CD14-positive monocyte (primary cell): ENCODE measurements at regions not wholly inside any gene's neighbourhood (a gene's known extent, or its start where the extent isn't known, plus 50 kb on each side); places are given as distances from the start of the nearest gene placed in this dataset.

Source experiments
- DNase-seq, 3 donors: peaks; one replicate each; pipeline ENCODE4 v3.0.0-alpha.2; 2011 to 2022
- H2AFZ ChIP-seq: 2 replicates; pipeline ENCODE4 v1.6.0; 2012; ENCODE audit warnings: mild to moderate bottlenecking, low read depth, low read length, inconsistent platforms; ENCODE audit not compliant: insufficient read depth, poor library complexity, severe bottlenecking
- H3K27ac ChIP-seq, 2 donors: 1 replicate in 1 of 2; 2 replicates in 1 of 2; pipeline ENCODE4 v1.5.1; 2012 to 2013; ENCODE audit warnings: low read length in 2 of 2, control low read depth in 1 of 2, inconsistent platforms in 1 of 2, low read depth in 1 of 2, mild to moderate bottlenecking in 1 of 2
- H3K27me3 ChIP-seq, 2 donors: one replicate each; pipeline versions ENCODE4 v1.6.0 to v1.6.1; 2011 to 2013; ENCODE audit warnings: low read length in 2 of 2; ENCODE audit not compliant: control insufficient read depth in 2 of 2, insufficient read depth in 2 of 2
- H3K36me3 ChIP-seq, 2 donors: replicated peaks in 1 of 2; 1 replicate in 1 of 2; 2 replicates in 1 of 2; pipeline versions ENCODE4 v1.5.1 to v1.6.1; 2012 to 2013; ENCODE audit warnings: low read length in 2 of 2, control low read depth in 1 of 2, inconsistent platforms in 1 of 2, mild to moderate bottlenecking in 1 of 2; ENCODE audit not compliant: insufficient read depth in 2 of 2, control insufficient read depth in 1 of 2
- H3K4me1 ChIP-seq, 2 donors: 1 replicate in 1 of 2; 2 replicates in 1 of 2; pipeline versions ENCODE4 v1.5.1 to v1.6.1; 2012 to 2013; ENCODE audit warnings: low read length in 2 of 2, control low read depth in 1 of 2, inconsistent platforms in 1 of 2, mild to moderate bottlenecking in 1 of 2, moderate library complexity in 1 of 2; ENCODE audit not compliant: insufficient read depth in 2 of 2, control insufficient read depth in 1 of 2
- H3K4me2 ChIP-seq: replicated peaks from 2 replicates; pipeline ENCODE3; 2012; ENCODE audit warnings: low read length, moderate library complexity, mild to moderate bottlenecking; ENCODE audit not compliant: poor library complexity, severe bottlenecking; ENCODE audit errors: extremely low read depth
- H3K4me3 ChIP-seq, 3 experiments: fragments of 200-600 bp in 1 of 3; sonication (generic) in 1 of 3; replicated peaks in 1 of 3; 1 replicate in 2 of 3; 2 replicates in 1 of 3; pipeline ENCODE4 v1.5.1; 2011 to 2013; ENCODE audit warnings: low read length in 3 of 3, mild to moderate bottlenecking in 3 of 3, control low read depth in 2 of 3, low read depth in 2 of 3, inconsistent platforms in 1 of 3, moderate library complexity in 1 of 3
- H3K79me2 ChIP-seq: 2 replicates; pipeline ENCODE4 v1.6.0; 2012; ENCODE audit warnings: mild to moderate bottlenecking, control low read depth, inconsistent platforms, low read length, moderate library complexity; ENCODE audit not compliant: insufficient read depth
- H3K9ac ChIP-seq: 2 replicates; pipeline ENCODE4 v1.6.0; 2017; ENCODE audit warnings: low read length, mild to moderate bottlenecking; ENCODE audit not compliant: insufficient read depth, poor library complexity, severe bottlenecking
- H3K9me3 ChIP-seq, 2 donors: replicated peaks in 1 of 2; 1 replicate in 1 of 2; 2 replicates in 1 of 2; pipeline versions ENCODE4 v1.5.1 to v1.6.1; 2012 to 2013; ENCODE audit warnings: low read length in 2 of 2, control low read depth in 1 of 2; ENCODE audit not compliant: control insufficient read depth in 1 of 2, insufficient read depth in 1 of 2
- H4K20me1 ChIP-seq: 2 replicates; pipeline ENCODE4 v1.6.0; 2012; ENCODE audit warnings: mild to moderate bottlenecking, low read length, control low read depth, moderate library complexity; ENCODE audit not compliant: insufficient read depth
- H3K27ac Mint-ChIP-seq, 7 donors: one replicate each; pipeline ENCODE4 v1.8.0; 2020; ENCODE audit warnings: mild to moderate bottlenecking in 7 of 7, mixed read lengths in 7 of 7, moderate library complexity in 6 of 7, inconsistent platforms in 2 of 7
- H3K27me3 Mint-ChIP-seq, 3 donors: one replicate each; pipeline ENCODE4 v1.8.0; 2021 to 2022; ENCODE audit warnings: low read depth in 3 of 3, mild to moderate bottlenecking in 3 of 3, mixed read lengths in 3 of 3, moderate library complexity in 3 of 3, inconsistent platforms in 1 of 3
- H3K36me3 Mint-ChIP-seq, 2 donors: one replicate each; pipeline ENCODE4 v1.8.0; 2020; ENCODE audit warnings: mixed read lengths in 2 of 2, inconsistent platforms in 1 of 2, mild to moderate bottlenecking in 1 of 2
- H3K4me1 Mint-ChIP-seq: one replicate; pipeline ENCODE4 v1.8.0; 2020; ENCODE audit warnings: mild to moderate bottlenecking, mixed read lengths
- H3K4me3 Mint-ChIP-seq, 2 donors: one replicate each; pipeline ENCODE4 v1.8.0; 2020; ENCODE audit warnings: mild to moderate bottlenecking in 2 of 2, mixed read lengths in 2 of 2, moderate library complexity in 1 of 2
- H3K9me3 Mint-ChIP-seq, 7 donors: one replicate each; pipeline ENCODE4 v1.8.0; 2020 to 2022; ENCODE audit warnings: mixed read lengths in 7 of 7, mild to moderate bottlenecking in 6 of 7, moderate library complexity in 6 of 7, inconsistent platforms in 2 of 7
- WGBS: methylation state at CpG from one replicate; pipeline ENCODE4 v1.1.5; 2013; ENCODE audit warnings: missing lambda C conversion rate; ENCODE audit not compliant: insufficient coverage; 5-methylcytosine and 5-hydroxymethylcytosine counted together
- intact Hi-C, 2 donors: fragments of 100-400 bp; cut with micrococcal nuclease; formaldehyde crosslinking; loops; one replicate each; pipeline versions ENCODE4 v1.15.0 to v1.15.1; 2023
- TF ChIP-seq, protein P1 (sequence below): fragments of 200-600 bp; IDR thresholded peaks from one replicate; pipeline ENCODE4 v1.8.0; 2022; ENCODE audit warnings: antibody characterized with exemption, mild to moderate bottlenecking

DNA sequence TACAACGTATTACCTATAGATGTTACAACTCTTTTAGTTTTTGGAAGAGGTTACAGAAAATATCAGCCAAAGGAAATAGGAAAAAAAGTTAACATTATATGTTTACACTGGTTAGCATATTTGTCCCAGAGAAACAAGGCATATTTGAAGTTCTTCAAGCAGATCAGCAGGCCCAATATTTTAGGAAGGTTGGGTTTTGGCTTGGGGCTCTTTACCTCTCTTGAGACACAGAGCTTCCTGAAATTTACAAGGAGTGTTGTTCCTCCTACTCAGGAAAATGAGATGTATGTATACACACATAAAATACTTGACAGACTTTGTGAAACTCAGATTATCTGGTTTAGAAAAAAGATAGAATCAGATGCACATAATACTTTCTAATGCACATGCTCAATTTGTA is 323.6 kb downstream of the HGF start:
- no peak overlapping the region for H3K4me2 ChIP-seq
- no CpG with 5 or more reads among the region's 1 CpG for WGBS
- intact Hi-C loops: no loop called here
- Mint-ChIP-seq H3K4me3 (no peak overlapping the region), H3K36me3 (no peaks in the 10 kb centered on the region), H3K4me1 (no peaks in the 10 kb centered on the region), H3K27ac (no peak overlapping the region), H3K9me3 (peaks cover 0 to 3% (median 0%) of the 10 kb centered on the region in 7 donors), H3K27me3 (peaks cover 0 to 4% (median under 1%) of the 10 kb centered on the region in 3 donors)
- H3K4me1 ChIP-seq: no peaks in the 10 kb centered on the region
- TF ChIP-seq, protein P1, sequence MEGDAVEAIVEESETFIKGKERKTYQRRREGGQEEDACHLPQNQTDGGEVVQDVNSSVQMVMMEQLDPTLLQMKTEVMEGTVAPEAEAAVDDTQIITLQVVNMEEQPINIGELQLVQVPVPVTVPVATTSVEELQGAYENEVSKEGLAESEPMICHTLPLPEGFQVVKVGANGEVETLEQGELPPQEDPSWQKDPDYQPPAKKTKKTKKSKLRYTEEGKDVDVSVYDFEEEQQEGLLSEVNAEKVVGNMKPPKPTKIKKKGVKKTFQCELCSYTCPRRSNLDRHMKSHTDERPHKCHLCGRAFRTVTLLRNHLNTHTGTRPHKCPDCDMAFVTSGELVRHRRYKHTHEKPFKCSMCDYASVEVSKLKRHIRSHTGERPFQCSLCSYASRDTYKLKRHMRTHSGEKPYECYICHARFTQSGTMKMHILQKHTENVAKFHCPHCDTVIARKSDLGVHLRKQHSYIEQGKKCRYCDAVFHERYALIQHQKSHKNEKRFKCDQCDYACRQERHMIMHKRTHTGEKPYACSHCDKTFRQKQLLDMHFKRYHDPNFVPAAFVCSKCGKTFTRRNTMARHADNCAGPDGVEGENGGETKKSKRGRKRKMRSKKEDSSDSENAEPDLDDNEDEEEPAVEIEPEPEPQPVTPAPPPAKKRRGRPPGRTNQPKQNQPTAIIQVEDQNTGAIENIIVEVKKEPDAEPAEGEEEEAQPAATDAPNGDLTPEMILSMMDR: no peak
- H4K20me1 ChIP-seq: no peaks in the 10 kb centered on the region
- no peak overlapping the region for H2AFZ ChIP-seq
- H3K4me3 ChIP-seq: no peak overlapping the region
- no peaks in the 10 kb centered on the region for H3K79me2 ChIP-seq
- no peaks in the 10 kb centered on the region for H3K9me3 ChIP-seq
- H3K36me3 ChIP-seq: no peaks in the 10 kb centered on the region
- no peak for DNase-seq
- no peak overlapping the region for H3K9ac ChIP-seq
- H3K27me3 ChIP-seq: no peaks in the 10 kb centered on the region
- no peak overlapping the region for H3K27ac ChIP-seq

DNA sequence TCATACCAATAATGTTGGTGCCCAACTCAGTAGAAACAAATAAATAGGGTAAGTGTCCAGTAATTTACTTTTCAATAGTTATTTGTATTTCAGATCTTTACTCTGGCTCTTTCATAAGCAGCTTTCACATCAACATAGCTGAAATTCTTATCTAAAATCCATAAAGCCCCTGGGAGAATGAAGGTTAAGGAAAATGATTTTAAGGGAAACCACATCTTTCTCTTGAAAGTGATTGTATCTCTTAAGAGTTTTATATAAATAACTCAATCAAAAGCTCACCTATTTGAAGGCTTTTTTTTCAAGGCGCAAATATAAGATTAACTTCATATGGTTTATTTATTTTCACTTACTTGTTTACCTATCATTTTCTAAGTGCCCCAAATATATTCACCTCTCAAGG is 324.4 kb downstream of the HGF start:
- H3K27ac Mint-ChIP-seq: no peak overlapping the region
- no peaks in the 10 kb centered on the region for H4K20me1 ChIP-seq
- no peak overlapping the region for H3K27ac ChIP-seq
- no peak overlapping the region for H3K4me2 ChIP-seq
- no CpG with 5 or more reads among the region's 1 CpG for WGBS
- no peak overlapping the region for H3K4me3 Mint-ChIP-seq
- peaks cover 0 to 3% (median 0%) of the 10 kb centered on the region in 7 donors for H3K9me3 Mint-ChIP-seq
- no peak overlapping the region for H2AFZ ChIP-seq
- no peaks in the 10 kb centered on the region for H3K4me1 ChIP-seq
- no peaks in the 10 kb centered on the region for H3K36me3 Mint-ChIP-seq
- H3K79me2 ChIP-seq: no peaks in the 10 kb centered on the region
- no peak overlapping the region for H3K9ac ChIP-seq
- H3K27me3 Mint-ChIP-seq: peaks cover 0 to 4% (median 0%) of the 10 kb centered on the region in 3 donors
- H3K27me3 ChIP-seq: no peaks in the 10 kb centered on the region
- no peaks in the 10 kb centered on the region for H3K36me3 ChIP-seq
- TF ChIP-seq, protein P1: no peak
- DNase-seq: no peak
- intact Hi-C loops: no loop called here
- H3K4me1 Mint-ChIP-seq: no peaks in the 10 kb centered on the region
- H3K4me3 ChIP-seq: no peak overlapping the region
- no peaks in the 10 kb centered on the region for H3K9me3 ChIP-seq
